ENCODE measurements at regions not wholly inside any gene's neighbourhood (a gene's known extent, or its start where the extent isn't known, plus 50 kb on each side); places are given as distances from the start of the nearest gene placed in this dataset.

GRCh38 chr6:113512576-113512975, 344.6 kb upstream of the MARCKS start (continued):
- TF ChIP-seq ELF1 (IDR thresholded peaks at IDR 0.05), result no peak

- DNase-seq, result no peak
- CTCF ChIA-PET, result no interaction called here
- Histone ChIP-seq H3K79me2 (ENCODE audit: insufficient read depth) (no peaks in the 10 kb centered on the region), H3K27me3 (ENCODE audit: insufficient read depth) (no peaks in the 10 kb centered on the region), H3K9ac (no peak overlapping the region), H3F3A (replicated peaks; ENCODE audit: insufficient read depth) (peaks cover 4% of the 10 kb centered on the region), H3K4me2 (no peak overlapping the region), H2AFZ (ENCODE audit: low read depth) (no peak overlapping the region), H3K4me3 (ENCODE audit: low read depth in 2 of 2, low read length in 1 of 2) (no peak overlapping the region), H3K36me3 (replicated peaks in 1 of 2; ENCODE audit: control insufficient read depth in 1 of 2, insufficient read depth in 2 of 2, low read length in 1 of 2) (no peaks in the 10 kb centered on the region), H3K4me1 (ENCODE audit: control insufficient read depth in 1 of 2, insufficient read depth in 2 of 2, low read depth in 1 of 2, low read length in 1 of 2) (no peaks in the 10 kb centered on the region), H3K9me2 (no peaks in the 10 kb centered on the region), H3K9me3 (no peaks in the 10 kb centered on the region), H3K27ac (ENCODE audit: low read depth in 2 of 2, low read length in 1 of 2) (no peak overlapping the region), H4K20me1 (ENCODE audit: insufficient read depth) (no peaks in the 10 kb centered on the region)
- TF ChIP-seq ELF1 (IDR thresholded peaks at IDR 0.05), result no peak
- no peak for TF ChIP-seq MAX (IDR thresholded peaks at IDR 0.05; ENCODE audit: low read depth)
- no peak for TF ChIP-seq FOSL2 (IDR thresholded peaks at IDR 0.05; ENCODE audit: borderline replicate concordance, low read depth)
- no peak for TF ChIP-seq POLR2AphosphoS5 (IDR thresholded peaks at IDR 0.05; ENCODE audit: low read depth, low read length)
- TF ChIP-seq CTCF (IDR thresholded peaks at IDR 0.05), result no peak
- TF ChIP-seq MXI1 (IDR thresholded peaks at IDR 0.05; ENCODE audit: low read depth, low read length), result no peak
- TF ChIP-seq FOXM1 (IDR thresholded peaks at IDR 0.05; ENCODE audit: low read depth), result no peak
- no peak for TF ChIP-seq TAF1 (IDR thresholded peaks at IDR 0.05; ENCODE audit: borderline replicate concordance, low read depth, low read length)
- no peak for TF ChIP-seq SIN3A (IDR thresholded peaks at IDR 0.05; ENCODE audit: borderline replicate concordance, low read depth, low read length)
- no peak for TF ChIP-seq RAD21 (IDR thresholded peaks at IDR 0.05; ENCODE audit: low read length)
- POLR2A ChIA-PET, result no interaction called here
- 93% methylated on average over 3 of the region's 4 CpGs for WGBS (ENCODE audit: low lambda C conversion rate)
Measured at GRCh38 chr6:113513086-113513485, 344.1 kb upstream of the MARCKS start.

GRCh38 chr6:113522376-113522775, 334.8 kb upstream of the MARCKS start:
- WGBS (ENCODE audit: low lambda C conversion rate), result 100% methylated on average over 1 of the region's 1 CpG
- ChIA-PET POLR2A (no interaction called here), CTCF (interaction anchor here (1.3 kb wide), 1 partner anchor 98 kb away, joined by 3 read pairs; no protein-coding TSS in a partner anchor)
- H2AFZ ChIP-seq (ENCODE audit: low read depth), result no peak overlapping the region
- no peak overlapping the region for H3K27ac ChIP-seq (ENCODE audit: low read depth in 2 of 2, low read length in 1 of 2)
- H3K4me1 ChIP-seq (ENCODE audit: control insufficient read depth in 1 of 2, insufficient read depth in 2 of 2, low read depth in 1 of 2, low read length in 1 of 2), result no peaks in the 10 kb centered on the region
- H3K9ac ChIP-seq, result no peak overlapping the region
- no peaks in the 10 kb centered on the region for H3K9me2 ChIP-seq
- H3K36me3 ChIP-seq (replicated peaks in 1 of 2; ENCODE audit: control insufficient read depth in 1 of 2, insufficient read depth in 2 of 2, low read length in 1 of 2), result no peaks in the 10 kb centered on the region
- H3K4me3 ChIP-seq (ENCODE audit: low read depth in 2 of 2, low read length in 1 of 2), result no peak overlapping the region
- no peaks in the 10 kb centered on the region for H3K79me2 ChIP-seq (ENCODE audit: insufficient read depth)
- H4K20me1 ChIP-seq (ENCODE audit: insufficient read depth), result no peaks in the 10 kb centered on the region
- no peaks in the 10 kb centered on the region for H3K27me3 ChIP-seq (ENCODE audit: insufficient read depth)
- no peaks in the 10 kb centered on the region for H3K9me3 ChIP-seq
- DNase-seq, result no peak
- peaks cover 4% of the 10 kb centered on the region for H3F3A ChIP-seq (replicated peaks; ENCODE audit: insufficient read depth)
- H3K4me2 ChIP-seq, result no peak overlapping the region
- TF ChIP-seq PBX3 (IDR thresholded peaks at IDR 0.05) (no peak), TEAD4 (IDR thresholded peaks at IDR 0.05; ENCODE audit: borderline replicate concordance, insufficient read depth) (no peak), YY1 (IDR thresholded peaks at IDR 0.05; ENCODE audit: low read depth) (no peak), USF1 (IDR thresholded peaks at IDR 0.05; ENCODE audit: borderline replicate concordance, low read depth) (no peak), MAX (IDR thresholded peaks at IDR 0.05; ENCODE audit: low read depth) (no peak), USF2 (IDR thresholded peaks at IDR 0.05; ENCODE audit: borderline replicate concordance, low read depth, low read length) (no peak), RXRA (IDR thresholded peaks at IDR 0.05; ENCODE audit: borderline replicate concordance, low read depth) (no peak), TCF12 (IDR thresholded peaks at IDR 0.05) (no peak), NFIC (IDR thresholded peaks at IDR 0.05; ENCODE audit: borderline replicate concordance) (no peak), RFX5 (IDR thresholded peaks at IDR 0.05; ENCODE audit: low read length) (no peak)

Data from SK-N-SH (cell line).